ENCODE measurements at regions not wholly inside any gene's neighbourhood (a gene's known extent, or its start where the extent isn't known, plus 50 kb on each side); places are given as distances from the start of the nearest gene placed in this dataset.

- no peak overlapping the region for H2AFZ ChIP-seq (ENCODE audit: low read depth, low read length, severe bottlenecking)
- H3K4me3 ChIP-seq (ENCODE audit: insufficient read depth, low read length, poor library complexity, severe bottlenecking): no peak overlapping the region
- H3K79me2 ChIP-seq (ENCODE audit: insufficient read depth, low read length): no peaks in the 10 kb centered on the region
- no peak overlapping the region for H3K27ac ChIP-seq (ENCODE audit: low read depth, low read length)
- no peaks in the 10 kb centered on the region for H3K9me3 ChIP-seq (ENCODE audit: insufficient read depth, low read length)
- no peaks in the 10 kb centered on the region for H4K20me1 ChIP-seq (ENCODE audit: low read depth, low read length)
- no peaks in the 10 kb centered on the region for H3K9me2 ChIP-seq (replicated peaks; ENCODE audit: insufficient read depth, low read length)
- no peak overlapping the region for H3K9ac ChIP-seq (ENCODE audit: low read length)
- TF ChIP-seq EZH2phosphoT487 (conservative IDR thresholded peaks at IDR 0.05; ENCODE audit: low read length): no peak
- H3K27me3 ChIP-seq (ENCODE audit: low read length): no peaks in the 10 kb centered on the region
- no peak overlapping the region for H3K4me2 ChIP-seq (ENCODE audit: low read depth, low read length, poor library complexity, severe bottlenecking)
- H3F3A ChIP-seq (ENCODE audit: insufficient read depth): no peaks in the 10 kb centered on the region
- no peaks in the 10 kb centered on the region for H3K36me3 ChIP-seq (ENCODE audit: low read length)
Observed at GRCh38 chr22:34072585-34072984, 152.3 kb upstream of the LARGE1 start.

DNA sequence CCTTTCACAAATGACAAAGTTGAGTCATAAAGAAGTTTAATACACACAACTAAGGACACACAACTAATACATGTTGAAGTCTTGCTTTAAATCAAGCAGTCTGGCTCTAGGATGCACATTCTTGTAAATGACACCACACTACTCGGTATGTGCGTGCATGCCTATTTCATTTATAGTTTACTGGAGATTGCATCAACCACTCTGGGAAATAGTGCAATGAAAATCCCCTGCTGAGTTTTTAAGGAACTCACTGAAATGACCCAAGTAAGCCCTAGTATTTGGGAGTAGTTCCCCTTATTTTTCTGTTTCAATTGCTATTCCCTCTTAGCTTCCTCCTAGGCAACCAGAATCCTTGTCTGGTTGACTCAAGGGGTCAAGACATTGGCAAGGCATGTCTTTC lies 160.2 kb upstream of the LARGE1 start:
- no peak overlapping the region for H3K4me2 ChIP-seq (ENCODE audit: low read depth, low read length, poor library complexity, severe bottlenecking)
- H3K9me2 ChIP-seq (replicated peaks; ENCODE audit: insufficient read depth, low read length): no peaks in the 10 kb centered on the region
- no peaks in the 10 kb centered on the region for H3K27me3 ChIP-seq (ENCODE audit: low read length)
- H3K79me2 ChIP-seq (ENCODE audit: insufficient read depth, low read length): no peaks in the 10 kb centered on the region
- no peak for TF ChIP-seq EZH2phosphoT487 (conservative IDR thresholded peaks at IDR 0.05; ENCODE audit: low read length)
- no peaks in the 10 kb centered on the region for H3F3A ChIP-seq (ENCODE audit: insufficient read depth)
- H2AFZ ChIP-seq (ENCODE audit: low read depth, low read length, severe bottlenecking): no peak overlapping the region
- H3K4me3 ChIP-seq (ENCODE audit: insufficient read depth, low read length, poor library complexity, severe bottlenecking): no peak overlapping the region
- H4K20me1 ChIP-seq (ENCODE audit: low read depth, low read length): no peaks in the 10 kb centered on the region
- no peak overlapping the region for H3K9ac ChIP-seq (ENCODE audit: low read length)
- H3K36me3 ChIP-seq (ENCODE audit: low read length): no peaks in the 10 kb centered on the region
- H3K27ac ChIP-seq (ENCODE audit: low read depth, low read length): no peak overlapping the region
- no peaks in the 10 kb centered on the region for H3K9me3 ChIP-seq (ENCODE audit: insufficient read depth, low read length)

- H4K20me1 ChIP-seq (ENCODE audit: low read depth, low read length): no peaks in the 10 kb centered on the region
- no peaks in the 10 kb centered on the region for H3K36me3 ChIP-seq (ENCODE audit: low read length)
- H3K79me2 ChIP-seq (ENCODE audit: insufficient read depth, low read length): no peaks in the 10 kb centered on the region
- no peak for TF ChIP-seq EZH2phosphoT487 (conservative IDR thresholded peaks at IDR 0.05; ENCODE audit: low read length)
- TF ChIP-seq, protein P1, sequence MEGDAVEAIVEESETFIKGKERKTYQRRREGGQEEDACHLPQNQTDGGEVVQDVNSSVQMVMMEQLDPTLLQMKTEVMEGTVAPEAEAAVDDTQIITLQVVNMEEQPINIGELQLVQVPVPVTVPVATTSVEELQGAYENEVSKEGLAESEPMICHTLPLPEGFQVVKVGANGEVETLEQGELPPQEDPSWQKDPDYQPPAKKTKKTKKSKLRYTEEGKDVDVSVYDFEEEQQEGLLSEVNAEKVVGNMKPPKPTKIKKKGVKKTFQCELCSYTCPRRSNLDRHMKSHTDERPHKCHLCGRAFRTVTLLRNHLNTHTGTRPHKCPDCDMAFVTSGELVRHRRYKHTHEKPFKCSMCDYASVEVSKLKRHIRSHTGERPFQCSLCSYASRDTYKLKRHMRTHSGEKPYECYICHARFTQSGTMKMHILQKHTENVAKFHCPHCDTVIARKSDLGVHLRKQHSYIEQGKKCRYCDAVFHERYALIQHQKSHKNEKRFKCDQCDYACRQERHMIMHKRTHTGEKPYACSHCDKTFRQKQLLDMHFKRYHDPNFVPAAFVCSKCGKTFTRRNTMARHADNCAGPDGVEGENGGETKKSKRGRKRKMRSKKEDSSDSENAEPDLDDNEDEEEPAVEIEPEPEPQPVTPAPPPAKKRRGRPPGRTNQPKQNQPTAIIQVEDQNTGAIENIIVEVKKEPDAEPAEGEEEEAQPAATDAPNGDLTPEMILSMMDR (IDR thresholded peaks at IDR 0.05; ENCODE audit: insufficient read depth, low read length, poor library complexity, severe bottlenecking): no peak
- no peak overlapping the region for H3K27ac ChIP-seq (ENCODE audit: low read depth, low read length)
- no peak overlapping the region for H3K4me3 ChIP-seq (ENCODE audit: insufficient read depth, low read length, poor library complexity, severe bottlenecking)
- H3K9ac ChIP-seq (ENCODE audit: low read length): no peak overlapping the region
- H3K9me3 ChIP-seq (ENCODE audit: insufficient read depth, low read length): no peaks in the 10 kb centered on the region
- no peaks in the 10 kb centered on the region for H3K9me2 ChIP-seq (replicated peaks; ENCODE audit: insufficient read depth, low read length)
- H2AFZ ChIP-seq (ENCODE audit: low read depth, low read length, severe bottlenecking): no peak overlapping the region
- H3K27me3 ChIP-seq (ENCODE audit: low read length): no peaks in the 10 kb centered on the region
- no peak overlapping the region for H3K4me2 ChIP-seq (ENCODE audit: low read depth, low read length, poor library complexity, severe bottlenecking)
- H3F3A ChIP-seq (ENCODE audit: insufficient read depth): no peaks in the 10 kb centered on the region
Observed at GRCh38 chr22:34096770-34097169, 176.5 kb upstream of the LARGE1 start.

DNA sequence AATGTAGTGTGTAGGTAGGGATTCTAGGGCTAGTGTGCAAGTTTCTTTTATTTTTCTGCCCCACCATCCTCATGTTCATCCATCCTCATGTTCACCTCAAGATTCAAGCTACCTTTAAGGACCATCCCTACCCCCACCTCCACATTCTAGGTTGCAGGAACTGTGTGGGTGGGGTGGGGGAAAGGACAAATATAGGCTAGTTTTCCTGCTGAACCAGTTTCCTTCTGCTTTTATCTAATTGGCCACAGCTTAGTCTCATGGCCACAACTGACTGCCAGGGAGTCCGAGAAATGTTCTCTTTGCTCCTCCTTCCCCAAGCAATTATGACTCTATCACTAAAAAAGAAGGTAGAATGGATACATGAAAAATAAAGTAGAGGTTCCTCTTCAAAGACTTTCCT lies 179.0 kb upstream of the LARGE1 start:
- H3K27me3 ChIP-seq (ENCODE audit: low read length): no peaks in the 10 kb centered on the region
- H2AFZ ChIP-seq (ENCODE audit: low read depth, low read length, severe bottlenecking): no peak overlapping the region
- no peaks in the 10 kb centered on the region for H3K9me2 ChIP-seq (replicated peaks; ENCODE audit: insufficient read depth, low read length)
- H3K36me3 ChIP-seq (ENCODE audit: low read length): no peaks in the 10 kb centered on the region
- no peak overlapping the region for H3K9ac ChIP-seq (ENCODE audit: low read length)
- H3K27ac ChIP-seq (ENCODE audit: low read depth, low read length): no peak overlapping the region
- no peaks in the 10 kb centered on the region for H4K20me1 ChIP-seq (ENCODE audit: low read depth, low read length)
- no peak overlapping the region for H3K4me3 ChIP-seq (ENCODE audit: insufficient read depth, low read length, poor library complexity, severe bottlenecking)
- H3K9me3 ChIP-seq (ENCODE audit: insufficient read depth, low read length): no peaks in the 10 kb centered on the region
- H3F3A ChIP-seq (ENCODE audit: insufficient read depth): no peaks in the 10 kb centered on the region
- TF ChIP-seq, protein P1 (IDR thresholded peaks at IDR 0.05; ENCODE audit: insufficient read depth, low read length, poor library complexity, severe bottlenecking): no peak
- TF ChIP-seq EZH2phosphoT487 (conservative IDR thresholded peaks at IDR 0.05; ENCODE audit: low read length): no peak
- no peaks in the 10 kb centered on the region for H3K79me2 ChIP-seq (ENCODE audit: insufficient read depth, low read length)
- no peak overlapping the region for H3K4me2 ChIP-seq (ENCODE audit: low read depth, low read length, poor library complexity, severe bottlenecking)

Data from SU-DHL-6 (cell line).